Left lung (tissue), 4 donors: ENCODE measurements at regions not wholly inside any gene's neighbourhood (a gene's known extent, or its start where the extent isn't known, plus 50 kb on each side); places are given as distances from the start of the nearest gene placed in this dataset.

ENCODE experiments used
- ATAC-seq: fragments of 200-7000 bp; cut with Tn5 transposase; one replicate; pipeline ENCODE4 v1.9.1; 2020; ENCODE audit warnings: moderate library complexity
- DNase-seq, 4 donors: peaks; one replicate each; pipeline ENCODE4 v3.0.0-alpha.2; 2013 to 2020
- H3K27ac ChIP-seq, 2 donors: fragments of 200-600 bp; sonication (generic) in 1 of 2; one replicate each; pipeline versions ENCODE4 v1.5.0 to v1.8.0; 2020 to 2021
- H3K27me3 ChIP-seq, 2 donors: fragments of 200-600 bp; sonication (generic) in 1 of 2; one replicate each; pipeline versions ENCODE4 v1.5.0 to v1.8.0; 2020 to 2021
- H3K36me3 ChIP-seq, 2 donors: fragments of 200-600 bp; sonication (generic) in 1 of 2; one replicate each; pipeline versions ENCODE4 v1.5.0 to v1.8.0; 2020 to 2021
- H3K4me1 ChIP-seq, 2 donors: fragments of 200-600 bp; one replicate each; pipeline ENCODE4 v1.8.0; 2021
- H3K4me3 ChIP-seq, 2 donors: fragments of 200-600 bp; sonication (generic) in 1 of 2; one replicate each; pipeline versions ENCODE4 v1.5.0 to v1.8.0; 2020 to 2021; ENCODE audit warnings: mild to moderate bottlenecking in 1 of 2
- H3K9me3 ChIP-seq, 2 donors: fragments of 200-600 bp; sonication (generic) in 1 of 2; one replicate each; pipeline versions ENCODE4 v1.5.0 to v1.8.0; 2020 to 2021
- CTCF ChIP-seq, 2 donors: fragments of 200-600 bp; sonication (generic) in 1 of 2; IDR thresholded peaks; one replicate each; pipeline versions ENCODE4 v1.5.0 to v1.8.0; 2021; ENCODE audit warnings: antibody characterized with exemption in 2 of 2
- intact Hi-C, 2 donors: fragments of 100-400 bp; cut with DNase I; formaldehyde crosslinking; loops; one replicate each; pipeline versions ENCODE4 v1.11.2 to v1.14.2; 2022
- donor health status: DM: no; HTN: yes; CAD: no.
- donor health status: DM: no; HTN: no; CAD: no.

DNA sequence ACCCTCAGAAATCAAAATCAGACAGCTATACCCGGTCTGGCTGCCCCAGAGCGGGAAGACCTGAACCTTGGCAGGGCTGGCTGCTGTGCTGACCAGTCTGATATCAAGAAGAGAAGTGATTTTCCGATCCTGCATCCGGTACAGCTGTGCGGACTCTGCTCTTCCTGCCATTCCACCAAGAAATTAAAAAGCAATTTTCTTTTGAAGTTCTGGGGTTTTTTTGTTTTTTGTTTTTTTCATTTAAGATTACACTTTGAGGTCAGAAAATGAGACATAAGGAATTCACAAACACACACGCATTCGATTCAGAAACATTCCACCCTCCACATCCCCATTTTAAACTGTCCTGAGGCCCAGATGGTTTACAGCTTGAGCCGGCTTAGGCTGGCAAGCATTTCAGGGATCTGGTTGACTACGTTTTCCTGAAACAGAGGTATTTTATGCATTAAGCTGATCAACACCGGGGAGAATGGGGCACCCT is 156.5 kb downstream of the COL6A3 start:
- H3K4me3 ChIP-seq: no peak overlapping the region
- no peaks in the 10 kb centered on the region for H3K9me3 ChIP-seq
- peaks cover 14 to 21% of the 10 kb centered on the region in 2 donors for H3K4me1 ChIP-seq
- TF ChIP-seq CTCF (IDR thresholded peaks at IDR 0.05): no peak
- ATAC-seq: peak; percentile 52
- no peaks in the 10 kb centered on the region for H3K27me3 ChIP-seq
- peak in 2 of 4 donors; percentile 80 to 91 for DNase-seq
- intact Hi-C loops: no loop called here
- no peaks in the 10 kb centered on the region for H3K36me3 ChIP-seq
- H3K27ac ChIP-seq: peak overlapping the region; percentile 55 to 76

GRCh38 chr2:237258116-237258515 is 155.8 kb downstream of the COL6A3 start:
- intact Hi-C loops: no loop called here
- no peak for DNase-seq
- Histone ChIP-seq H3K36me3 (no peaks in the 10 kb centered on the region), H3K4me1 (peaks cover 16 to 27% of the 10 kb centered on the region in 2 donors), H3K4me3 (no peak overlapping the region), H3K27ac (peak overlapping the region; percentile 55 to 76), H3K27me3 (no peaks in the 10 kb centered on the region), H3K9me3 (no peaks in the 10 kb centered on the region)
- peak; percentile 30 for ATAC-seq
- TF ChIP-seq CTCF (IDR thresholded peaks at IDR 0.05): no peak

DNA sequence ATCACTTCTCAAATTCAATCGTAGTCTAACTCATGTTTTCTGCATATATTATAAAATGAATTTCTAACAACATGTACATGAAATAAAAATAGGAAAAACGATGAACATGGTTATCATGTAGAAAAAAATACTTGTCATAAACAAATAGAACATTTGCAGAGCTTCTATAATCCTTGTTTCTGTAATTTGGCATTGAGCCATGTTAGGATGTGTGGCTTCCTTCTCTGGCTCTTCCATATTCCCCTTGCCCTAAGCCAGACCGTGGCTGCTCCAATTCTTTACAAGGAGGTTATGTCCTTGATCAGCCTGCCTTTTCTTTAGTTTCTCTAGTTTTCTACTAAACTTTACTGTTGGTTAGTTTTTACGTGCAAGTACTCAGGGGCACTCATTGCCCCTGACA is 155.3 kb downstream of the COL6A3 start:
- intact Hi-C loops: no loop called here
- DNase-seq (no peak), ATAC-seq (no peak)
- no peaks in the 10 kb centered on the region for H3K27me3 ChIP-seq
- H3K4me1 ChIP-seq: peaks cover 20 to 32% of the 10 kb centered on the region in 2 donors
- H3K27ac ChIP-seq: peak overlapping the region; percentile 55 to 76
- no peaks in the 10 kb centered on the region for H3K36me3 ChIP-seq
- H3K4me3 ChIP-seq: no peak overlapping the region
- TF ChIP-seq CTCF (IDR thresholded peaks at IDR 0.05): no peak
- no peaks in the 10 kb centered on the region for H3K9me3 ChIP-seq

GRCh38 chr2:237259201-237259600 is 154.8 kb downstream of the COL6A3 start:
- intact Hi-C loops: no loop called here

DNA sequence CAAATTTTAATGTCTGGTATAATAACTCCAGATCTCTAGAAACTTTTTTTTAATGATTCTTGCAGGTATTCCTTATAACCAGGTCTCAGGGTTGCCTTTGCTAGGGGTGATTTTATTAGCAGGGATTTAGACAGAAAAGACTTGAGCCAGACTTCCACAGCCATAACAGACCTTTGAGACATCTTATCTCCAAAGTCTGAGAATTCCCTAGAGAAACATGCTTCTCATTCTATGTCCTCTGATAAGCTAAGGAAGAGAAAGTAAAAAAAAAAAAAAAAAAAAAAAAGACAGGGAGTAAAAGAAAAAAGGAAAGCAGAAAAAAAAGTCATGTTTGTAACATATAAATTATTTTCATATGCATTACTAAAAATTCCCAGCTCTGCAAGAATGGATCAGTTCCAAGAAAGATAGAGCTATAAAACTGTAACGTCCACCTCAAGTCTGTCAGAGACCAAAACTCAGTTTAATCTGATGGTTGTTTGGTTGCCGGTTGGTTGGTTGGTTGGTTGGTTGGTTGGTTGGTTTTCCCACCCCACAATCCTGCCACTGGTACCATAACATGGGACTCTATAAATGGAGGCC is 153.8 kb downstream of the COL6A3 start:
- Histone ChIP-seq H3K36me3 (no peaks in the 10 kb centered on the region), H3K4me3 (no peak overlapping the region), H3K27me3 (no peaks in the 10 kb centered on the region), H3K9me3 (no peaks in the 10 kb centered on the region), H3K27ac (no peak overlapping the region), H3K4me1 (peaks cover 12 to 35% of the 10 kb centered on the region in 2 donors)
- TF ChIP-seq CTCF (IDR thresholded peaks at IDR 0.05): no peak
- intact Hi-C loops: no loop called here
- DNase-seq (no peak), ATAC-seq (no peak)

More at GRCh38 chr2:237259201-237259600, 154.8 kb downstream of the COL6A3 start:
- ATAC-seq (no peak), DNase-seq (no peak)
- TF ChIP-seq CTCF (IDR thresholded peaks at IDR 0.05): no peak
- no peaks in the 10 kb centered on the region for H3K9me3 ChIP-seq
- no peaks in the 10 kb centered on the region for H3K36me3 ChIP-seq
- no peak overlapping the region for H3K4me3 ChIP-seq
- no peaks in the 10 kb centered on the region for H3K27me3 ChIP-seq
- peaks cover 20 to 35% of the 10 kb centered on the region in 2 donors for H3K4me1 ChIP-seq
- H3K27ac ChIP-seq: peak overlapping the region; percentile 55 to 76
